Heart left ventricle (tissue), 16 donors: ENCODE measurements at regions not wholly inside any gene's neighbourhood (a gene's known extent, or its start where the extent isn't known, plus 50 kb on each side); places are given as distances from the start of the nearest gene placed in this dataset.

Experiments used
- ATAC-seq, 4 donors: fragments of 200-7000 bp; cut with Tn5 transposase; one replicate each; pipeline ENCODE4 v1.9.1; 2020 to 2022; ENCODE audit warnings: moderate library complexity in 4 of 4, mild to moderate bottlenecking in 3 of 4, moderate number of reproducible peaks in 1 of 4
- DNase-seq, 5 donors: peaks; one replicate each; pipeline ENCODE4 v3.0.0-alpha.2; 2020
- H3K27ac ChIP-seq, 12 donors: fragments of 200-600 bp; sonication (generic) in 4 of 12; one replicate each; pipeline versions ENCODE4 v1.5.0 to v1.8.0; 2016 to 2022; ENCODE audit warnings: mild to moderate bottlenecking in 2 of 12
- H3K27me3 ChIP-seq, 9 donors: fragments of 200-600 bp; sonication (generic) in 2 of 9; one replicate each; pipeline versions ENCODE4 v1.5.1 to v1.8.0; 2016 to 2022; ENCODE audit warnings: mild to moderate bottlenecking in 3 of 9
- H3K36me3 ChIP-seq, 9 donors: fragments of 200-600 bp; sonication (generic) in 2 of 9; one replicate each; pipeline versions ENCODE4 v1.5.0 to v1.8.0; 2018 to 2022; ENCODE audit warnings: mild to moderate bottlenecking in 2 of 9
- H3K4me1 ChIP-seq, 12 donors: fragments of 200-600 bp; sonication (generic) in 4 of 12; one replicate each; pipeline versions ENCODE4 v1.5.0 to v1.8.0; 2016 to 2022; ENCODE audit warnings: mild to moderate bottlenecking in 3 of 12
- H3K4me3 ChIP-seq, 12 donors: fragments of 200-600 bp; sonication (generic) in 4 of 12; one replicate each; pipeline versions ENCODE4 v1.5.0 to v1.8.0; 2017 to 2022; ENCODE audit warnings: mild to moderate bottlenecking in 9 of 12, moderate library complexity in 4 of 12
- H3K9me3 ChIP-seq, 12 donors: fragments of 200-600 bp; sonication (generic) in 4 of 12; one replicate each; pipeline versions ENCODE4 v1.5.0 to v1.8.0; 2016 to 2022; ENCODE audit warnings: mild to moderate bottlenecking in 1 of 12
- CTCF ChIP-seq, 12 donors: fragments of 200-600 bp; sonication (generic) in 4 of 12; IDR thresholded peaks; one replicate each; pipeline versions ENCODE4 v1.5.0 to v1.8.0; 2018 to 2022; ENCODE audit warnings: antibody characterized with exemption in 12 of 12, mild to moderate bottlenecking in 5 of 12
- POLR2A ChIP-seq, 2 donors: fragments of 450-650 bp; IDR thresholded peaks; one replicate each; pipeline ENCODE4 v1.6.1; 2017; ENCODE audit warnings: antibody characterized with exemption in 2 of 2, mild to moderate bottlenecking in 2 of 2, moderate library complexity in 2 of 2
- WGBS, 4 donors: extraction: QIAGEN DNeasy Blood & Tissue Kit in 2 of 4; methylation state at CpG; one replicate each; pipeline versions ENCODE4 v1.1.5 to v1.1.7; 2013 to 2018; 5-methylcytosine and 5-hydroxymethylcytosine counted together
- intact Hi-C, 10 donors: fragments of 100-400 bp; cut with DNase I; formaldehyde crosslinking; loops; one replicate each; pipeline versions ENCODE4 v1.11.1 to v1.14.2; 2022
- donor health status: ischemic (EF 13 %, LVEDD 7.1; RV severe dilation, severe dysfunction).
- donor health status: healthy with polysubstance abuse.
- donor health status: DM: no; HTN: yes; CAD: no.
- donor health status: DM: no; HTN: no; CAD: no.
- donor health status: ischemic (EF 25% LVEDD 6.9; RV normal size, moderate dysfunction).
- donor health status: ischemic (EF 25% LVEDD 5.7; RV mildly dilated, moderate dysfunction).
- donor health status: healthy.
- donor health status: DM: yes; HTN: yes; CAD: no.
- donor health status: ischemic (EF 35%, LVEDD 5.7; RV mildly dilated, moderate dysfunction).
- donor health status: nonischemic (EF 11% LVEDD 7.7; RV severe dilation, severe dysfunction).
- donor health status: DM: yes; HTN: yes; CAD: no.
- donor health status: PGD.
- donor health status: ischemic (EF 29% LVEDD 5.4; RV normal size, mild dysfunction).
- donor health status: nonischemic (EF 23%, LVEDD 6.1; RV moderate dilation, normal function).

GRCh38 chr7:130913639-130914553, 179.9 kb upstream of the KLF14 start:
- no peaks in the 10 kb centered on the region for H3K9me3 ChIP-seq
- no peak for TF ChIP-seq POLR2A (IDR thresholded peaks at IDR 0.05)
- TF ChIP-seq CTCF (IDR thresholded peaks at IDR 0.05): no peak
- intact Hi-C loops: no loop called here
- no peak for ATAC-seq
- no peak for DNase-seq
- peaks cover 0 to 92% (median 65%) of the 10 kb centered on the region in 12 donors for H3K4me1 ChIP-seq
- H3K36me3 ChIP-seq: peaks cover 0 to 8% (median 0%) of the 10 kb centered on the region in 9 donors
- 32 to 52% (median 37%) methylated on average over 12 of the region's 12 CpGs for WGBS, 4 donors
- peak overlapping the region in 9 of 12 donors; percentile 43 to 59 (median 52) for H3K4me3 ChIP-seq
- peak overlapping the region; percentile 7 to 92 (median 82) for H3K27ac ChIP-seq
- no peaks in the 10 kb centered on the region for H3K27me3 ChIP-seq

- intact Hi-C loops: no loop called here
- peaks cover 0 to 97% (median 69%) of the 10 kb centered on the region in 12 donors for H3K4me1 ChIP-seq
- peaks cover 0 to 8% (median 0%) of the 10 kb centered on the region in 9 donors for H3K36me3 ChIP-seq
- H3K9me3 ChIP-seq: no peaks in the 10 kb centered on the region
- WGBS, 4 donors: 93 to 95% (median 95%) methylated on average over 10 of the region's 10 CpGs
- DNase-seq (no peak), ATAC-seq (no peak)
- no peaks in the 10 kb centered on the region for H3K27me3 ChIP-seq
- TF ChIP-seq POLR2A (IDR thresholded peaks at IDR 0.05) (no peak), CTCF (IDR thresholded peaks at IDR 0.05) (no peak)
- peak overlapping the region in 11 of 12 donors; percentile 71 to 92 (median 83) for H3K27ac ChIP-seq
- H3K4me3 ChIP-seq: peak overlapping the region in 1 of 12 donors; percentile 59
Measured at GRCh38 chr7:130914554-130915294, 180.7 kb upstream of the KLF14 start.

GRCh38 chr7:130917669-130918128, 183.7 kb upstream of the KLF14 start:
- DNase-seq (no peak), ATAC-seq (no peak)
- TF ChIP-seq POLR2A (IDR thresholded peaks at IDR 0.05) (no peak), CTCF (IDR thresholded peaks at IDR 0.05) (no peak)
- peaks cover 0 to 97% (median 66%) of the 10 kb centered on the region in 12 donors for H3K4me1 ChIP-seq
- 80 to 90% (median 84%) methylated on average over 5 of the region's 5 CpGs for WGBS, 4 donors
- no peaks in the 10 kb centered on the region for H3K27me3 ChIP-seq
- H3K36me3 ChIP-seq: peaks cover 0 to 21% (median 0%) of the 10 kb centered on the region in 9 donors
- no peak overlapping the region for H3K4me3 ChIP-seq
- H3K27ac ChIP-seq: peak overlapping the region in 4 of 12 donors; percentile 69 to 92 (median 89)
- no peaks in the 10 kb centered on the region for H3K9me3 ChIP-seq
- intact Hi-C loops: no loop called here
